ENCODE measurements at regions not wholly inside any gene's neighbourhood (a gene's known extent, or its start where the extent isn't known, plus 50 kb on each side); places are given as distances from the start of the nearest gene placed in this dataset.

- no peak overlapping the region for H2BK20ac ChIP-seq (ENCODE audit: low read depth, low read length)
- dilution Hi-C loops (cut with HindIII; ENCODE audit: low sequenced_read_pairs, unreplicated experiment) (no loop called here), intact Hi-C loops (cut with micrococcal nuclease) (no loop called here), in situ Hi-C loops (cut with MboI; ENCODE audit: low sequenced_read_pairs) (no loop called here)
- H4K8ac ChIP-seq (ENCODE audit: low read depth in 2 of 2, low read length in 2 of 2), result no peak overlapping the region
- H3K18ac ChIP-seq (ENCODE audit: low read depth, low read length), result no peak overlapping the region
- no peak overlapping the region for H3K23ac ChIP-seq (ENCODE audit: low read depth, low read length)
- H3K4me2 ChIP-seq (ENCODE audit: low read depth, low read length), result no peak overlapping the region
- H3K14ac ChIP-seq (replicated peaks; ENCODE audit: low read depth, low read length), result no peak overlapping the region
- DNase-seq, result no peak
- no CpG with 5 or more reads among the region's 8 CpGs for WGBS, 2 experiments (ENCODE audit: extremely low coverage in 2 of 2, insufficient read length in 1 of 2)
- POLR2A ChIA-PET (ENCODE audit: unreplicated experiment), result interaction anchor here (0.6 kb wide), 1 partner anchor 1141 kb away, joined by 3 read pairs; no protein-coding TSS in a partner anchor
- no peaks in the 10 kb centered on the region for H3K27me3 ChIP-seq (ENCODE audit: control insufficient read depth, insufficient read depth, low read length)
- H2AK5ac ChIP-seq (ENCODE audit: low read depth, low read length), result no peak overlapping the region
- H2BK15ac ChIP-seq (ENCODE audit: low read depth, low read length), result no peak overlapping the region
- TF ChIP-seq RAD21 (IDR thresholded peaks at IDR 0.05; ENCODE audit: low read length) (no peak), NFE2L2 (IDR thresholded peaks at IDR 0.05; ENCODE audit: low read depth, low read length) (no peak), RFX5 (IDR thresholded peaks at IDR 0.05; ENCODE audit: low read depth, low read length) (no peak), SMC3 (IDR thresholded peaks at IDR 0.05; ENCODE audit: low read depth, low read length) (no peak), FOS (IDR thresholded peaks at IDR 0.05; ENCODE audit: low read depth, low read length) (no peak), MXI1 (IDR thresholded peaks at IDR 0.05; ENCODE audit: borderline replicate concordance, low read depth, low read length) (no peak), CTCF (conservative IDR thresholded peaks at IDR 0.05; ENCODE audit: low read depth, low read length) (no peak)
- H3K9me3 ChIP-seq (ENCODE audit: control insufficient read depth, insufficient read depth, low read length), result peaks cover 36% of the 10 kb centered on the region
- H4K20me1 ChIP-seq (ENCODE audit: insufficient read depth, low read length), result no peaks in the 10 kb centered on the region
- no peak overlapping the region for H3K27ac ChIP-seq (ENCODE audit: insufficient read depth, low read length)
- no peak overlapping the region for H2BK5ac ChIP-seq (ENCODE audit: low read depth, low read length, poor library complexity, severe bottlenecking)
- no peak overlapping the region for H3K9ac ChIP-seq (ENCODE audit: low read depth, low read length)
- no peaks in the 10 kb centered on the region for H3K79me1 ChIP-seq (ENCODE audit: low read depth in 1 of 2, low read length in 2 of 2)
- CTCF ChIA-PET, result no interaction called here
- H3K4me3 ChIP-seq (ENCODE audit: insufficient read depth, low read depth, low read length), result no peak overlapping the region
- ATAC-seq (ENCODE audit: low read depth), result no peak
- H3K56ac ChIP-seq (ENCODE audit: extremely low read depth, insufficient read depth, low read length), result no peak overlapping the region
- no peak overlapping the region for H4K91ac ChIP-seq (ENCODE audit: insufficient read depth, low read depth, low read length)
- no peak overlapping the region for H4K5ac ChIP-seq (ENCODE audit: low read depth, low read length)
- no peak overlapping the region for H3K4ac ChIP-seq (ENCODE audit: low read depth, low read length)
- no peaks in the 10 kb centered on the region for H3K4me1 ChIP-seq (ENCODE audit: control insufficient read depth, insufficient read depth, low read length)
- H2AK9ac ChIP-seq (replicated peaks; ENCODE audit: low read depth, low read length, poor library complexity), result no peak overlapping the region
- no TSS peak for BruUV-seq (replicated peaks)
- no peaks in the 10 kb centered on the region for H3K36me3 ChIP-seq (ENCODE audit: control insufficient read depth, insufficient read depth, low read length)
- no peaks in the 10 kb centered on the region for H3K9me1 ChIP-seq (ENCODE audit: insufficient read depth, low read length)
- H2BK120ac ChIP-seq (ENCODE audit: low read depth, low read length), result no peak overlapping the region
- no peak overlapping the region for H2AFZ ChIP-seq (replicated peaks; ENCODE audit: low read length, poor library complexity)
Measured at GRCh38 chr6:167700199-167700598, 126.5 kb upstream of the AFDN start.

Data from IMR-90 (cell line).